ENCODE measurements at regions not wholly inside any gene's neighbourhood (a gene's known extent, or its start where the extent isn't known, plus 50 kb on each side); places are given as distances from the start of the nearest gene placed in this dataset.

DNA sequence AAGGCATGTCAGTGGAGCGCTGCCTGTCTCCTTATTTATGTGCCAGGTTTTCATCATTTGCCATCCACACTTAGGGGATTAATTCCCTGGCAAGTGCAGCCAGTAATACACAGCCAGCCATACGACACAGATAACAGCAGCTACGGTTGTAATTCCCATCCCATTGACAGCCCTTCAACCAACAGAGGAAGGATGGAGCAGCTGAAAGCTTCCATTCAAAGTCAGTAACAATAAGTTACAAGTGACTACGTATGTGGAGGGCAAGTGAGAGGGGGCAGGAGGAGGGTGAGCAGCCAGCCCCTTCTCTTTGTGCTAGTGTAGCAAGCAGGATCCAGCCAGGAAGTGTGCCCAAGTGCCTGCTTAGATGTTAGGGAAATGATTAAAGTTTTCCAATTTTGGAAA, 53.8 kb upstream of the LYRM9 start:
- TF ChIP-seq, protein P1, sequence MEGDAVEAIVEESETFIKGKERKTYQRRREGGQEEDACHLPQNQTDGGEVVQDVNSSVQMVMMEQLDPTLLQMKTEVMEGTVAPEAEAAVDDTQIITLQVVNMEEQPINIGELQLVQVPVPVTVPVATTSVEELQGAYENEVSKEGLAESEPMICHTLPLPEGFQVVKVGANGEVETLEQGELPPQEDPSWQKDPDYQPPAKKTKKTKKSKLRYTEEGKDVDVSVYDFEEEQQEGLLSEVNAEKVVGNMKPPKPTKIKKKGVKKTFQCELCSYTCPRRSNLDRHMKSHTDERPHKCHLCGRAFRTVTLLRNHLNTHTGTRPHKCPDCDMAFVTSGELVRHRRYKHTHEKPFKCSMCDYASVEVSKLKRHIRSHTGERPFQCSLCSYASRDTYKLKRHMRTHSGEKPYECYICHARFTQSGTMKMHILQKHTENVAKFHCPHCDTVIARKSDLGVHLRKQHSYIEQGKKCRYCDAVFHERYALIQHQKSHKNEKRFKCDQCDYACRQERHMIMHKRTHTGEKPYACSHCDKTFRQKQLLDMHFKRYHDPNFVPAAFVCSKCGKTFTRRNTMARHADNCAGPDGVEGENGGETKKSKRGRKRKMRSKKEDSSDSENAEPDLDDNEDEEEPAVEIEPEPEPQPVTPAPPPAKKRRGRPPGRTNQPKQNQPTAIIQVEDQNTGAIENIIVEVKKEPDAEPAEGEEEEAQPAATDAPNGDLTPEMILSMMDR (IDR thresholded peaks at IDR 0.05; ENCODE audit: low read length) = no peak
- TF ChIP-seq EZH2 (optimal IDR thresholded peaks at IDR 0.05; ENCODE audit: low read depth, low read length) = no peak
